ENCODE measurements at regions not wholly inside any gene's neighbourhood (a gene's known extent, or its start where the extent isn't known, plus 50 kb on each side); places are given as distances from the start of the nearest gene placed in this dataset.

DNA sequence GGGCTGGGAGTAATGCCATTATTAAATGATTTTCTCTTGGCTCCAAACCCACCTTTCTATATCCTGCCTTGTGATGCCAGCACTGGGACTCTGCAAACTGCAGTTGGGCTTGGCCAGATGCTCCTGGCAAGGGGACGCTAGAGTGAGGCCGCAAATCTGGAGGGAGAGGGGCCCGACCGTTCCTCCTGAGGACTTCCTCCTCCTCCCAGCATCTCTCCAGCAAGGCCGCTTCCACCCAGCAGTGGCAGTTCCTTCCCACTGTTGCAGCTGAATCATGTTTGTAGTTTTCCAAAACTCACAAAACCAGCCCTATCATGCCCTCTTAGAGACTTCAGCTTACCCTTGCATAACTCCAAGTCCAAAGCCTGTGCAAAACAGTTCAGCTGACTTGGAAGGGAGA is 244.4 kb downstream of the FOXA2 start:
- no peaks in the 10 kb centered on the region for H3K4me1 ChIP-seq
- ChIA-PET POLR2A (no interaction called here), CTCF (interaction anchor here (0.6 to 5.5 kb wide), 5 partner anchors 85 to 344 kb away, joined by 3 to 64 read pairs (median 4); no protein-coding TSS in a partner anchor)
- Mint-ChIP-seq H3K4me1 (ENCODE audit: low read depth, unreplicated experiment) (peaks cover 12% of the 10 kb centered on the region), H3K4me3 (ENCODE audit: unreplicated experiment) (no peak overlapping the region), H3K27ac (ENCODE audit: unreplicated experiment) (no peak overlapping the region), H3K27me3 (ENCODE audit: insufficient read depth, unreplicated experiment) (no peaks in the 10 kb centered on the region), H3K36me3 (ENCODE audit: insufficient read depth, unreplicated experiment) (no peaks in the 10 kb centered on the region), H3K9me3 (ENCODE audit: unreplicated experiment) (no peaks in the 10 kb centered on the region)
- TF ChIP-seq, protein P1, sequence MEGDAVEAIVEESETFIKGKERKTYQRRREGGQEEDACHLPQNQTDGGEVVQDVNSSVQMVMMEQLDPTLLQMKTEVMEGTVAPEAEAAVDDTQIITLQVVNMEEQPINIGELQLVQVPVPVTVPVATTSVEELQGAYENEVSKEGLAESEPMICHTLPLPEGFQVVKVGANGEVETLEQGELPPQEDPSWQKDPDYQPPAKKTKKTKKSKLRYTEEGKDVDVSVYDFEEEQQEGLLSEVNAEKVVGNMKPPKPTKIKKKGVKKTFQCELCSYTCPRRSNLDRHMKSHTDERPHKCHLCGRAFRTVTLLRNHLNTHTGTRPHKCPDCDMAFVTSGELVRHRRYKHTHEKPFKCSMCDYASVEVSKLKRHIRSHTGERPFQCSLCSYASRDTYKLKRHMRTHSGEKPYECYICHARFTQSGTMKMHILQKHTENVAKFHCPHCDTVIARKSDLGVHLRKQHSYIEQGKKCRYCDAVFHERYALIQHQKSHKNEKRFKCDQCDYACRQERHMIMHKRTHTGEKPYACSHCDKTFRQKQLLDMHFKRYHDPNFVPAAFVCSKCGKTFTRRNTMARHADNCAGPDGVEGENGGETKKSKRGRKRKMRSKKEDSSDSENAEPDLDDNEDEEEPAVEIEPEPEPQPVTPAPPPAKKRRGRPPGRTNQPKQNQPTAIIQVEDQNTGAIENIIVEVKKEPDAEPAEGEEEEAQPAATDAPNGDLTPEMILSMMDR (IDR thresholded peaks at IDR 0.05; ENCODE audit: insufficient read depth in 1 of 2, low read depth in 1 of 2, low read length in 1 of 2, severe bottlenecking in 1 of 2, unreplicated experiment in 1 of 2): no peak
- BruUV-seq (replicated peaks): no TSS peak
- no peak overlapping the region for H3K4me3 ChIP-seq (ENCODE audit: low read depth, low read length)
- H3K9me3 ChIP-seq: no peaks in the 10 kb centered on the region
- H3K27me3 ChIP-seq (replicated peaks; ENCODE audit: control insufficient read depth, insufficient read depth, low read length): no peaks in the 10 kb centered on the region
- H3K36me3 ChIP-seq (ENCODE audit: control insufficient read depth, insufficient read depth, low read length): no peaks in the 10 kb centered on the region
- intact Hi-C loops (cut with micrococcal nuclease; ENCODE audit: unreplicated experiment): loop anchor here (1.0 kb wide), 5 partner anchors 63 to 1000 kb away; no protein-coding TSS in a partner anchor
- no peak for DNase-seq

DNA sequence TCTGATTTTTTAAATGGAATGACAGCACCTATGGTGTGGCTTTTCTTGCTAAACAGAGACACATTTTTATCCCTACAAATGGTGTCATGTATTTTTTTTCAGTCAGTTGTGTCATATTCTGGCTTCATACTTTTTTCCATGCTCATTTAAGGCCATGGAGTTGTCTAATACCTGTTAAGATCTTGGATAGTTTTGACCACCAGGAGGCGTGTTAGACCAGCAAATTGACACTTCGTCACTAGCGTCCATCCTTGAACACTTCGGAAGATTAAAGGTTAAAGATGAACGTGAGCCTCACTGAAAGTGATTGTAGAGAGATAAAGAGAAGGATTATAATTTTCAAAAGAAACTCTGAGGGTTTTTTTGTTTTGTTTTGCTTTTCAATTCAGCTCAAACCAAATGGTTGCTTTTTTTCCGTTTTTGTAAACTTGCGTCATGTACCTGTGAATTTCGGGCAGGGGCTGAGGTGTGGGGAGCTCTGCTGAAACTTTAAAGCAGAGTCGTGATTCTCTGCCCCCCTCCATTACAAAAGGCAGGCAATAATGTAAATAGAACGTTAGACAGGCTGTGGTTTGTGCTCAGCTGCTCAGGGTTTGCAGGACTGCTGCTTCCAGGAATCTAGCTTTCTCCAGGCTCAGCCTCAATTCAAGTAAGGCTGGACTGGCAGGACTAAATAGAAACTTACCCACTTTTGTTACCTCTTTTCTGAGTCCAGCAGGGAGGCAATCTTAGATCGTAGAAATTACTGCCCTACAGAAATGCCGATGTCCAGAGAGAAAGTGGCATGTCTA is 245.1 kb downstream of the FOXA2 start:
- Histone ChIP-seq H3K36me3 (ENCODE audit: control insufficient read depth, insufficient read depth, low read length) (no peaks in the 10 kb centered on the region), H3K27me3 (replicated peaks; ENCODE audit: control insufficient read depth, insufficient read depth, low read length) (no peaks in the 10 kb centered on the region), H3K4me1 (no peaks in the 10 kb centered on the region), H3K4me3 (ENCODE audit: low read depth, low read length) (no peak overlapping the region), H3K9me3 (no peaks in the 10 kb centered on the region)
- DNase-seq: peak; percentile 67 to 82
- peak overlapping the region; percentile 46 for H3K4me3 Mint-ChIP-seq (ENCODE audit: unreplicated experiment)
- no peaks in the 10 kb centered on the region for H3K9me3 Mint-ChIP-seq (ENCODE audit: unreplicated experiment)
- BruUV-seq (replicated peaks): no TSS peak
- H3K27me3 Mint-ChIP-seq (ENCODE audit: insufficient read depth, unreplicated experiment): no peaks in the 10 kb centered on the region
- H3K27ac Mint-ChIP-seq (ENCODE audit: unreplicated experiment): peak overlapping the region; percentile 32
- H3K36me3 Mint-ChIP-seq (ENCODE audit: insufficient read depth, unreplicated experiment): no peaks in the 10 kb centered on the region
- TF ChIP-seq, protein P1 (IDR thresholded peaks at IDR 0.05; ENCODE audit: insufficient read depth in 1 of 2, low read depth in 1 of 2, low read length in 1 of 2, severe bottlenecking in 1 of 2, unreplicated experiment in 1 of 2): peak; percentile 80 to 83
- H3K4me1 Mint-ChIP-seq (ENCODE audit: low read depth, unreplicated experiment): peaks cover 12% of the 10 kb centered on the region
- intact Hi-C loops (cut with micrococcal nuclease; ENCODE audit: unreplicated experiment): loop anchor here (1.0 kb wide), 5 partner anchors 64 to 1001 kb away; no protein-coding TSS in a partner anchor
- ChIA-PET CTCF (interaction anchor here (0.6 to 5.5 kb wide), 9 partner anchors 86 to 1001 kb away, joined by 3 to 64 read pairs (median 4); no protein-coding TSS in a partner anchor), POLR2A (no interaction called here)

DNA sequence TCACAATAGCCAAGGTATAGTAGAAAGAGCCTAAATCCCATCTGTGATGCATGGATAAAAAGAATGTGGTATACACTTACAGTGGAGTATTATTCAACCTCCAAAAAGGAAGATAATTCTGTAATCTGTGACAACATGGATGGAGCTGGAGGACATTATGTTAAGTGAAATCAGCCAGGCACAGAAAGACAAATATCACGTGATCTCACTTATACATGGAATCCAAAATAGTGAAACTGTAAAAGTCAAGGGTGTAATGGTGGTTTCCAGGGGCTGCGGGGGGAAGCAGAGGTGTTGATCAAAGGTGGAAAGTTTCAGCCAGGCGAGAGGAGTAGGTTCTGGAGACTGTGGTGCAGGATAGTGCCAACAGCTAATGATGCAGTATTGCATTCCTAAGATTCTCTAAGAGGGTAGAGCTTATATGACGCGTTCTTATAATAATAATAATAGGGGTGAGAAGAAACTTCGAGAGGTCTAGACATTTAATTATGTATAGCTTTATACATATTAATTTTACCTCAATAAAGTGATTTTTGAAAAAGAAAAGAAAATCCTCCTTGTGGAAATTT is 246.1 kb downstream of the FOXA2 start:
- Mint-ChIP-seq H3K27ac (ENCODE audit: unreplicated experiment) (no peak overlapping the region), H3K36me3 (ENCODE audit: insufficient read depth, unreplicated experiment) (no peaks in the 10 kb centered on the region), H3K9me3 (ENCODE audit: unreplicated experiment) (no peaks in the 10 kb centered on the region), H3K4me3 (ENCODE audit: unreplicated experiment) (no peak overlapping the region), H3K4me1 (ENCODE audit: low read depth, unreplicated experiment) (peaks cover 12% of the 10 kb centered on the region), H3K27me3 (ENCODE audit: insufficient read depth, unreplicated experiment) (peaks cover 3% of the 10 kb centered on the region)
- no peaks in the 10 kb centered on the region for H3K27me3 ChIP-seq (replicated peaks; ENCODE audit: control insufficient read depth, insufficient read depth, low read length)
- no peaks in the 10 kb centered on the region; the same call in 1 of the 2 replicates for H3K4me1 ChIP-seq
- TF ChIP-seq, protein P1 (IDR thresholded peaks at IDR 0.05; ENCODE audit: insufficient read depth in 1 of 2, low read depth in 1 of 2, low read length in 1 of 2, severe bottlenecking in 1 of 2, unreplicated experiment in 1 of 2): no peak
- POLR2A ChIA-PET: no interaction called here
- H3K9me3 ChIP-seq: no peaks in the 10 kb centered on the region
- intact Hi-C loops (cut with micrococcal nuclease; ENCODE audit: unreplicated experiment): no loop called here
- DNase-seq: no peak
- CTCF ChIA-PET: interaction anchor here (0.6 to 5.5 kb wide), 7 partner anchors 174 to 1002 kb away, joined by 3 to 64 read pairs (median 3); no protein-coding TSS in a partner anchor
- BruUV-seq (replicated peaks): no TSS peak
- no peak overlapping the region for H3K4me3 ChIP-seq (ENCODE audit: low read depth, low read length)
- no peaks in the 10 kb centered on the region for H3K36me3 ChIP-seq (ENCODE audit: control insufficient read depth, insufficient read depth, low read length)

Data from Caco-2 (cell line).